ENCODE measurements at regions not wholly inside any gene's neighbourhood (a gene's known extent, or its start where the extent isn't known, plus 50 kb on each side); places are given as distances from the start of the nearest gene placed in this dataset.

GRCh38 chr13:85312071-85312470 lies 487.1 kb downstream of the SLITRK6 start:
- Mint-ChIP-seq H3K4me3 (no peak overlapping the region), H3K4me1 (ENCODE audit: low read depth) (no peaks in the 10 kb centered on the region), H3K36me3 (ENCODE audit: insufficient read depth) (no peaks in the 10 kb centered on the region), H3K27me3 (ENCODE audit: low read depth) (no peaks in the 10 kb centered on the region), H3K9me3 (peaks cover 21% of the 10 kb centered on the region)
- DNase-seq (no peak), ATAC-seq (no peak)

GRCh38 chr13:85303630-85304029 lies 495.6 kb downstream of the SLITRK6 start:
- no peaks in the 10 kb centered on the region for H3K36me3 Mint-ChIP-seq (ENCODE audit: insufficient read depth)
- peaks cover 14% of the 10 kb centered on the region for H3K9me3 Mint-ChIP-seq
- no peak for ATAC-seq
- no peaks in the 10 kb centered on the region for H3K4me1 Mint-ChIP-seq (ENCODE audit: low read depth)
- no peak overlapping the region for H3K4me3 Mint-ChIP-seq
- DNase-seq = no peak
- no peaks in the 10 kb centered on the region for H3K27me3 Mint-ChIP-seq (ENCODE audit: low read depth)

GRCh38 chr13:85298387-85298924 lies 500.8 kb downstream of the SLITRK6 start:
- DNase-seq = no peak
- Mint-ChIP-seq H3K27me3 (ENCODE audit: low read depth) (no peaks in the 10 kb centered on the region), H3K36me3 (ENCODE audit: insufficient read depth) (no peaks in the 10 kb centered on the region)

GRCh38 chr13:85288698-85289097 lies 510.5 kb downstream of the SLITRK6 start:
- Mint-ChIP-seq H3K4me1 (ENCODE audit: low read depth) (no peaks in the 10 kb centered on the region), H3K4me3 (no peak overlapping the region), H3K9me3 (peaks cover 8% of the 10 kb centered on the region), H3K27me3 (ENCODE audit: low read depth) (no peaks in the 10 kb centered on the region), H3K36me3 (ENCODE audit: insufficient read depth) (no peaks in the 10 kb centered on the region)
- ATAC-seq = no peak
- DNase-seq = no peak

More at GRCh38 chr13:85298387-85298924, 500.8 kb downstream of the SLITRK6 start:
- no peak overlapping the region for H3K4me3 Mint-ChIP-seq
- no peak for ATAC-seq
- H3K4me1 Mint-ChIP-seq (ENCODE audit: low read depth) = no peaks in the 10 kb centered on the region
- H3K9me3 Mint-ChIP-seq = peaks cover 3% of the 10 kb centered on the region

DNA sequence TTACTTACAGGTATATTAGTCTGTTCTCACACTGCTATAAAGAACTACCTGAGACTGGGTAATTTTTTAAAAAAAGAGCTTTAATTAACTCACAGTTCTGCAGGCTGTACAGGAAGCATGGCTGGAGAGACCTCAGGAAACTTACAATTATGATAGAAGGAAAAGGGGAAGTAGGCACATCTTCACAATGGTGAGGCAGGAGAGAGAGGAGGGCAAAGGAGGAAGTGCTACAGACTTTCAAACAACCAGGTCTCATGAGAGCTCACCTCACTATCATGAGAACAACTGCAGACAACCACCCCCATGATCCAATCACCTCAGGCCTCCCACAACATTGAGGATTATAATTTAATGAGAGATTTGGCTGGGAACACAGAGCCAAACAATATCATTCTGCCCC lies 511.7 kb downstream of the SLITRK6 start:
- ATAC-seq (no peak), DNase-seq (no peak)
- Mint-ChIP-seq H3K9me3 (peaks cover 8% of the 10 kb centered on the region), H3K36me3 (ENCODE audit: insufficient read depth) (no peaks in the 10 kb centered on the region), H3K27me3 (ENCODE audit: low read depth) (no peaks in the 10 kb centered on the region), H3K4me3 (no peak overlapping the region), H3K4me1 (ENCODE audit: low read depth) (no peaks in the 10 kb centered on the region)

- peaks cover 8% of the 10 kb centered on the region for H3K9me3 Mint-ChIP-seq
- ATAC-seq (no peak), DNase-seq (no peak)
- H3K36me3 Mint-ChIP-seq (ENCODE audit: insufficient read depth) = no peaks in the 10 kb centered on the region
- no peak overlapping the region for H3K4me3 Mint-ChIP-seq
- H3K4me1 Mint-ChIP-seq (ENCODE audit: low read depth) = no peaks in the 10 kb centered on the region
- no peaks in the 10 kb centered on the region for H3K27me3 Mint-ChIP-seq (ENCODE audit: low read depth)
Measured at GRCh38 chr13:85286081-85286480, 513.1 kb downstream of the SLITRK6 start.

DNA sequence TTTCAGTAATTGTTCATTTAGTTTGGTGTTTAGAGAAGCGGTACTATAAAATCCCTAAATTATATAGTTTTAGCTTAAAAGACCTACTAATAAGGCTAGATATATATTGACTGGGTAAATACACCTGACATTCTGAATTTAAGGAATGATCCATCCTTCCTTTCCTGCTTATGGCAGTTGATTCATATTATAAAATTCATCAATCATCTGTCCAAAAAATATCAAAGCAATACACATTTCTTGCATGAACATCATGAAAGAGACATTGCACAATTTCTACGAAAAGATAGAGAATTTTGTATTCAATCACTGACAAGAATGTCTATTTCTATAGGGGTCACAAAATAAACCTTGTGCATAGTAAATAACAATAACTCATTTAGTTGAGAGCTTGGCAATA lies 514.9 kb downstream of the SLITRK6 start:
- DNase-seq = no peak
- Mint-ChIP-seq H3K36me3 (ENCODE audit: insufficient read depth) (no peaks in the 10 kb centered on the region), H3K4me1 (ENCODE audit: low read depth) (no peaks in the 10 kb centered on the region), H3K27me3 (ENCODE audit: low read depth) (no peaks in the 10 kb centered on the region), H3K9me3 (peaks cover 5% of the 10 kb centered on the region), H3K4me3 (no peak overlapping the region)
- ATAC-seq = no peak

DNA sequence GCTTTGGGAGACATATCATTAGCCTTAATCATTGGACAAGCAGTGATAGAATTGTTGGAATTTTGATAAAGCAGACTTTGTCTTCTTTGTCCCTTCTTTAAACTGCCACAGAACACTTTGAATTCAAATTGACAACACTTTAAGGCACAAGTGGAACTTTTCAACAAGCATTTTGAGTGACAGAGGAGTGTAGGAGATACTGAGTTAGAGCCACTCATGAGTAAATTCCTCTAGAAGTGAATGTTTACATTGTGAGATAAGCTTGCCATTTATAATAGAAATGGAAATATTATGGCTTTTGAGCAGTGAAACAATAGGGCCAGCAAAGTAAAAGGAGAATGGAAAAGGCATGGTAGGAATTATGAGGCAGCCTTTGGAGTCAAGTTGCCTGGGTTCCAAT lies 515.8 kb downstream of the SLITRK6 start:
- H3K9me3 Mint-ChIP-seq = no peaks in the 10 kb centered on the region
- H3K4me3 Mint-ChIP-seq = no peak overlapping the region
- no peaks in the 10 kb centered on the region for H3K36me3 Mint-ChIP-seq (ENCODE audit: insufficient read depth)
- DNase-seq = no peak
- H3K27me3 Mint-ChIP-seq (ENCODE audit: low read depth) = no peaks in the 10 kb centered on the region
- no peak for ATAC-seq
- no peaks in the 10 kb centered on the region for H3K4me1 Mint-ChIP-seq (ENCODE audit: low read depth)

DNA sequence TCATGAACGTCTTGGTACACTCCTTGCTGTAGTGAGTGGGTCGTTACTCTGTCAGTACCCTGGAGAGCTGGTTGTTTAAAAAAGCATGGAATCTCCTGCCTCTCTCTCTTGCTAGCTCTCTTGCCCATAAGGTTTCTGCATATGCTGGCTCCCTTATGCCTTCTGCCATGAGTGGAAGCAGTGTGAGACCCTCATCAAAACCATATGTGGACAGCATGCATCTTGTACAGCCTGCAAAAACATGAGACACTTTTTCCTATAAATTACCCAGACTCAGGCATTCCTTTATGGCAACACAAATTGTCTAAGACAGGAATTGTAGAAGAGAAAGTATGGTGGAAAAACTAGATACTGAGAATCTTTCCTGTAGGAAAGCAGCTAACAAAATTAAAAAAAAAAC lies 516.3 kb downstream of the SLITRK6 start:
- ATAC-seq = no peak
- no peaks in the 10 kb centered on the region for H3K27me3 Mint-ChIP-seq (ENCODE audit: low read depth)
- peaks cover 3% of the 10 kb centered on the region for H3K9me3 Mint-ChIP-seq
- DNase-seq = no peak
- no peaks in the 10 kb centered on the region for H3K36me3 Mint-ChIP-seq (ENCODE audit: insufficient read depth)
- no peak overlapping the region for H3K4me3 Mint-ChIP-seq
- H3K4me1 Mint-ChIP-seq (ENCODE audit: low read depth) = no peaks in the 10 kb centered on the region

- DNase-seq = no peak
- H3K4me1 Mint-ChIP-seq (ENCODE audit: low read depth) = no peaks in the 10 kb centered on the region
Measured at GRCh38 chr13:85278851-85279250, 520.4 kb downstream of the SLITRK6 start.

DNA sequence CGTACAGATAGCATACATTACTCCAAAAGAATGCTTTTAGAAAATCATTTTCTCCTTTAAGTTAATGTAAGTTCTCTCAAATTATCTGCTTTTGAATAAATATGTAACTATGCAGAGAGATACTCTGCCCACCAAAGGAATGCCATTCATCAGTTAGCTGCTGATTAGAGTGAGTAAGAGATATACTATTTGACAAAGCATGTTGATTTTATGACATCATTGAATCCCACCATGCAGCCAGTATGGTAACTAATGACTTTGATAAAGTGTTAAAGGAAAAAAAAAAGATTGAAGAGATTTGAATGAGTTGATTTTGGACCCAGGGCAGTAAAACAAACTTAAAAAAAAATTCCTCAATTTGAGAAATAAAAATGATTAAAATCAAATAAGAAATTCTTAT lies 521.5 kb downstream of the SLITRK6 start:
- H3K36me3 Mint-ChIP-seq (ENCODE audit: insufficient read depth) = no peaks in the 10 kb centered on the region
- no peaks in the 10 kb centered on the region for H3K4me1 Mint-ChIP-seq (ENCODE audit: low read depth)
- no peak for DNase-seq
- ATAC-seq = no peak
- no peak overlapping the region for H3K4me3 Mint-ChIP-seq
- no peaks in the 10 kb centered on the region for H3K27me3 Mint-ChIP-seq (ENCODE audit: low read depth)
- H3K9me3 Mint-ChIP-seq = peaks cover 13% of the 10 kb centered on the region

More at GRCh38 chr13:85278851-85279250, 520.4 kb downstream of the SLITRK6 start:
- peaks cover 13% of the 10 kb centered on the region for H3K9me3 Mint-ChIP-seq
- no peak overlapping the region for H3K4me3 Mint-ChIP-seq
- ATAC-seq = no peak
- no peaks in the 10 kb centered on the region for H3K27me3 Mint-ChIP-seq (ENCODE audit: low read depth)
- H3K36me3 Mint-ChIP-seq (ENCODE audit: insufficient read depth) = no peaks in the 10 kb centered on the region

DNA sequence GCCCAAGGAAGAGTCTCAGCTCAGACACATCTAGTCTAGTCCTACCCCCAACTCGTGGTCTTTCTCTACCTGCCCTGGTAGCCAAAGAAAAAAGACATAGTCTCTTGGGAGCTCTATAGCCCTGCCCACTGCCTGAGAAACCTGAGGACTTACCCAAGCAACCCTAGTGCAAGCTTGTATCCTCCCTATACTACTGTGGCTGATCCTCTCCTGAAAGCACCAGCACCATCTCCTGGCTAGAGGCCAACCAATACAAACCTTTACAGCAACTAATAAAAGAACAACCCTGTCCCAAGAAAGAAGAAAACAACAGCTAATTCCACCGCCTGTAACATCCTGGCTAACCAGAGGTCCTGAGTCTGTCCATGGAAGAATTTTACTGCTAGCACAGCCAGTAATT lies 532.4 kb downstream of the SLITRK6 start:
- no peak for DNase-seq
- Mint-ChIP-seq H3K36me3 (ENCODE audit: insufficient read depth) (no peaks in the 10 kb centered on the region), H3K4me3 (no peak overlapping the region), H3K4me1 (ENCODE audit: low read depth) (no peaks in the 10 kb centered on the region), H3K9me3 (peaks cover 22% of the 10 kb centered on the region), H3K27me3 (ENCODE audit: low read depth) (no peaks in the 10 kb centered on the region)
- ATAC-seq = no peak

DNA sequence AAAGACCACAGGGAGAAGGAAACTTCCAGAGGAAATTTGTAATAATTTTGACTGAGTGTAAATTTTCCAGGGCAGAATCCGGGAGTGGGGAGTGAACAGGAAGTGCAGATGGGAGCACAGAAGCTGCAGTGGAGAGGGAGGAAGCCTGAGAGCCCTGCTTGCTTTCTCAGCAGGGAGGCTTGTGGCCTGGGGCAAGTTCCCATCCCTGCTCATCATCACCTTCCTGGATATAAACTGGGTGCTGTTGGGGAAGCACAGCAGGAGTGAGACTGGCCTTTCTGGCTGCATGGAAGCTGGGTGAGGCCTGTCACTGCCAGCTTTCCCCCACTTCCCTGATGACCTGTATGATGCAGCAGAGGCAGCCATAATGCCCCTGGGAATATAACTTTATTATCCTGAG lies 532.9 kb downstream of the SLITRK6 start:
- ATAC-seq = no peak
- peaks cover 17% of the 10 kb centered on the region for H3K9me3 Mint-ChIP-seq

GRCh38 chr13:85265296-85265695 lies 533.9 kb downstream of the SLITRK6 start:
- DNase-seq (no peak), ATAC-seq (no peak)
- Mint-ChIP-seq H3K9me3 (peaks cover 11% of the 10 kb centered on the region), H3K36me3 (ENCODE audit: insufficient read depth) (no peaks in the 10 kb centered on the region), H3K4me1 (ENCODE audit: low read depth) (no peaks in the 10 kb centered on the region), H3K27me3 (ENCODE audit: low read depth) (no peaks in the 10 kb centered on the region), H3K4me3 (no peak overlapping the region)

More for the DNA sequence above, 532.9 kb downstream of the SLITRK6 start:
- H3K4me1 Mint-ChIP-seq (ENCODE audit: low read depth) = no peaks in the 10 kb centered on the region
- no peaks in the 10 kb centered on the region for H3K27me3 Mint-ChIP-seq (ENCODE audit: low read depth)
- H3K4me3 Mint-ChIP-seq = no peak overlapping the region
- no peak for DNase-seq
- no peaks in the 10 kb centered on the region for H3K36me3 Mint-ChIP-seq (ENCODE audit: insufficient read depth)

DNA sequence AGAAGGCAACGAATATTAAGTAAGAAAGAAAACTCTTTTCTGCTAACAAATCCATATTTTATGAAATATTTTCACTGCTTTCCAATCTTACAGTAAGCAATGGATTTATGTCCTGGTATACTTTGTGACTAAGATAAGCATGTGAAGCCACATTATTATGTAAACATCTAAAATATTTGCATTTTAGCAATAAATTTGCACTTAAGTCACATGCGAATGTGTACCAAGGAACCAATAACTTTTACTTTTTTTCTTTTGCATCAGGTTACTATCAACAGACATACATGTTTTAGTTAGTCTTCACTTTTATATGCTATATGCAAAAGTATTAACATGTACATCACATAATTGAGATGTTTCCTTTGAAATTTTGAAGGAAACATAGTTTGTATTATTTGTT lies 536.7 kb downstream of the SLITRK6 start:
- Mint-ChIP-seq H3K4me3 (no peak overlapping the region), H3K27me3 (ENCODE audit: low read depth) (no peaks in the 10 kb centered on the region), H3K9me3 (peaks cover 3% of the 10 kb centered on the region), H3K4me1 (ENCODE audit: low read depth) (no peaks in the 10 kb centered on the region), H3K36me3 (ENCODE audit: insufficient read depth) (no peaks in the 10 kb centered on the region)
- ATAC-seq = no peak
- DNase-seq = no peak

Data from activated T-cell treated with anti-CD3 and anti-CD28 coated beads, Interleukin-2, amount 50 U/mL, for 4 hours (primary cell).